Dermis microvascular lymphatic vessel endothelial cell (primary cell): ENCODE measurements at regions not wholly inside any gene's neighbourhood (a gene's known extent, or its start where the extent isn't known, plus 50 kb on each side); places are given as distances from the start of the nearest gene placed in this dataset.
"Not testable (repeated sequence)": the region's sequence is repeated elsewhere in the genome, so short reads cannot be mapped to it uniquely, and the experiment has no call there.

ENCODE experiments used
- DNase-seq, 2 donors: peaks; one replicate each; pipeline versions ENCODE4 v3.0.0 to v3.0.0-alpha.2; 2010; ENCODE audit warnings: low read depth in 2 of 2

GRCh38 chr3:177770383-177771230, 573.3 kb upstream of the TBL1XR1 start:
- DNase-seq, result no peak

- no peak for DNase-seq
Measured at GRCh38 chr3:177771780-177772179, 574.5 kb upstream of the TBL1XR1 start.

DNA sequence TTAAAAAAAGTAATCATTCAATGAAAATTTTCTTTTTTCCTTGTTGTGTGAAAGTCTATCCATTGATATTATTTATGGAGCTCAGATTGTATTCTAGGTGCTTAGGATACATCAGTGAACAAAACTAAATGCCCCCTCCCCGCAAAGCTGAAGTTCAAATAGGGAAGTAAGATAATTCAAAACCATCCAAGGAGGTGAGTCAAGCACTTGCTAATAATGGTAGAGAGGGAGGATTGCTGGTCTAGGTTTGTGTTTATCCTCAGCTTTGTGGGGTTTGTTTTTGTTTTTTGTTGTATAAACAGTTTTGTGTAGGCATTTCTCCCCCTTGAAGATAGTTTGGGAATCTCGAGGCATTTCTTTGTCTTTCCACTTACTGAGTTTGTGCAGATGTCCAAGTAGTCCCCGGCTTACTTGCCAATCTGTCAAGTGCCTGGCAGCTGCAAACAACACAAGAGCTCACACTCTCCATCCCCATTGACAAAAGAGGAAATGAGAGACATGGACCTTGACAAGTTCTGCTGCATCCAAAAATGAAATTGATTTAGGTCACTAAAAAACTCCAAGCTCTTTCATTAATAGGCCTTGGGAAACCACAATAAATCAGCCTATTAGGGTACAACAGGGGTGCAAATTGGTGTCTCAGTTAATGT, 575.8 kb upstream of the TBL1XR1 start:
- no peak for DNase-seq

DNA sequence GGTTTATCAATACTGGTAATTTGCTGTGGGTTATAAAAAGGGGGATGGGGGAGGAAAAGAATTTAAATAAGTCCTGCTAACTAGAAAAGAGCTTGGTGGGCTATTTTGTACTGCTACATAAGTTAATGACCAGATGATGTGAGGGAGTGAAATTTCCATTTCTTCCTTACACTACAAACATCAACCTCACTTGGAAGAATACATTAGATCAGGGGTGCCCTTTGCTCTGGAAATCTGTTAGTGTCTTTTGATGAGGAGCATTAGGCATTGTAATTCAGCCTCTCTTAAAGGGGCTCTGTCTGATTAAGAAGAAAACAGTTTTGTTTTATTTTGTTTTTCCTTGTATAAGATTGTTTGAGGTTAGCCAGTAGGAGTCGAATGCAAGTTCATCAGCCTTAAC, 576.4 kb upstream of the TBL1XR1 start:
- DNase-seq, result no peak

GRCh38 chr3:177776661-177777101, 579.4 kb upstream of the TBL1XR1 start:
- peak; percentile 46 to 62 for DNase-seq

DNA sequence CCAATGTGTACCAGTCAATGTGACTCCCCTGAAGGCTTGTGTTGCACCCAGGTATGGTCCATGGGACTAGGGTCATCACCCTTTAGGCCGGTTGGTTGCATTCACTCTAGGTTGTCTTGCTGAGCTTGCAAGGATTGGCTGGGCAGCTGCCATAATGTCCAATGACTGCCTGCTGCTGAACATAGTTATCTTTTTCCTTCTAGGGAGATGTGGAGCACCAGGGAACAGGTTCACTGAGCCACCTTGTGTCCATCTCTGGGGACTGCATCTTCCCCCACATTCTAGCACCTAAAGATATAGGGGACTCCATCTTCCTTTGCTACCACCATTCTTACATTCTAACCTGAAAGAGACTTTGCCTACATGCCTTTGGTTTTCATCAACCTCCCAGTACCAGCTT, 580.4 kb upstream of the TBL1XR1 start:
- DNase-seq, result peak; percentile 17 to 37

DNA sequence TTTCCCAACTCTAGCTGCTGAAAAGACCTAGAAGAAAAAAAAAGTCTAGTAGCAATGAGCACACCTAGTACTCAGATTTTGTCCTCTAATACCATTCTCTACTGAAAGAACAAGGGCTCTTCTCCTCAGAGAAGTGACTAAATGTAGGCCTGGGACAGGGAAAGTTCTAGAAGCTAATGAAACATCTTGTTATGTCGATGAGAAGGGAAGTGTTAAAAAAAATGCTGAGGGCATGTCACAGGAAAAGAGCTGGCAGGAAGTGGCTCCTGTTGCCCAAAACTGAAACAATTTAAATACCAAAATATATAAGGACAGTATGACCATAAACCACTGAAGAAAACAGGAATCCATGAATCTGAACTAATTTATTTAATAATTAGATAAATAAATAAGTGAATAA, 581.4 kb upstream of the TBL1XR1 start:
- peak in 1 of 2 donors; percentile 33 for DNase-seq

GRCh38 chr3:177781686-177782161, 584.4 kb upstream of the TBL1XR1 start:
- DNase-seq, result no peak

- DNase-seq, result no peak
Measured at GRCh38 chr3:177783338-177783737, 586.1 kb upstream of the TBL1XR1 start.

GRCh38 chr3:177783767-177784166, 586.5 kb upstream of the TBL1XR1 start:
- no peak for DNase-seq

GRCh38 chr3:177787279-177788041, 590.2 kb upstream of the TBL1XR1 start:
- DNase-seq, result no peak

DNA sequence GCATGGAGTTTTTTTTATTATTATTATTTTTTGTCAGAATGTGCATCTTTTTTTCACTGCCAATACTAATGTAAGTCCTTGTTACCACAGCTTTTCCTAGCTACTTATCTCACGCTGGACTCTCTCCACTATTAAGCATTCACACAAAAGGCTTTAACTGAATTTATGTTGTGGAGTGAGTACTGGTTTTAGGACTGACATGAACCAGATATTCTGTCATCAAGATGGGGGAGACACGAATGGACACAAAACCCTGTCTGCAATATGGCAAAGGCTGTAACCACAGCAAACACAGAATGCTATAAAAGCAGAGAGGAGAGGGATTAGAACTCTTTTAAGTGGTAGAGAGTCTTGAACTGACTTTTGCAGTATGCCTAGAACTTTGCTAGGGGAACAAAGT, 592.2 kb upstream of the TBL1XR1 start:
- no peak for DNase-seq

DNA sequence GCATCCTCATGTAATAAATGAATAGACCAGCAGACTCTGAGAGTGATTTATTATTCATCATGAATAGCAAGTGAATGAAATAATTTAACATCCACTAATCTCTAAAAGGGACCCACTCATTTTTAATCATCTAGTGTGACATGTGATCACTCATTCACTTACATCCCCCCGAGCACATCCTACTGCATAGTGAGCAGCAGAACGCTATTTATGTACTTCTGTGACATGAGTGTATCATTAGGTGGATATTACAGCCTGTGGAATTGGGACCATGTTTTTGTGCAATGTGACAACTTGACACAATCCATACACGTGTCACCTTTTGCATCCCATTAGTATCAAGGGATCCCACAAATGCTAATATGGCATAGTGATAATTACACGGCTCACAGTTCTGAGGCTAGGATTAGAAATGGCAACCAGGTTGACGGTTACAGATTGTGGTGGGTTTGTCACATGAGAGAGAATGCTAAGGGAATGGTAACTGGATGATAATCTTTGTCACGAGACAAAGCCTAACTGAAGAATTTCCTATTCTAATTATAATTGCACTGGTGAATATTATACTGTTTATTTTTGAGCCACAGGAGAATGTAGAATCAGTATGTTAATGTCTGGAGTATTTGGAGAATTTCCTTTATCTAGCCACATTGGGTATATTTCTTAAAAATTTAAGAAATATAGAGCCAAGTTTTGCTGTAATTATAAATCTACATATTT, 595.2 kb upstream of the TBL1XR1 start:
- no peak for DNase-seq

DNA sequence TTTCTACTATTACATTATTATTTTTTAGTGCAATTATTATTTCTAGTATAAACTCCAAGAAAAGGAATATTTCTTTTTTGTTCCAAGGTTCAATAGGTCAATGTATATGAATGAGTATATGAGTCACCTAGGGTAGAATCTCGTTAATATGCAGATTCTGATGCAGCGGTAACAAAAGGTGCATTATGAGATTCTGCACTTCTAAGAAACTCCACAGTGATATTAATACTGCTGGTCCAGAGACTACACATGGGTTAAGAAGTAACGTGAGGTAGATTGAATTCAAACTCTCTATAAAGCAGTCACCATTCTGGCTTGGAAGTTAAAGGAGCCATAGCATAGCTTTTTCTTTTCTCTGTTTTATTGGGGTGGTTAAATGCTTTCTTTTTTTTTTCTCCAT, 596.2 kb upstream of the TBL1XR1 start:
- DNase-seq, result no peak

- no peak for DNase-seq
Measured at GRCh38 chr3:177795216-177795615, 597.9 kb upstream of the TBL1XR1 start.

GRCh38 chr3:177795859-177796258, 598.6 kb upstream of the TBL1XR1 start:
- no peak for DNase-seq

DNA sequence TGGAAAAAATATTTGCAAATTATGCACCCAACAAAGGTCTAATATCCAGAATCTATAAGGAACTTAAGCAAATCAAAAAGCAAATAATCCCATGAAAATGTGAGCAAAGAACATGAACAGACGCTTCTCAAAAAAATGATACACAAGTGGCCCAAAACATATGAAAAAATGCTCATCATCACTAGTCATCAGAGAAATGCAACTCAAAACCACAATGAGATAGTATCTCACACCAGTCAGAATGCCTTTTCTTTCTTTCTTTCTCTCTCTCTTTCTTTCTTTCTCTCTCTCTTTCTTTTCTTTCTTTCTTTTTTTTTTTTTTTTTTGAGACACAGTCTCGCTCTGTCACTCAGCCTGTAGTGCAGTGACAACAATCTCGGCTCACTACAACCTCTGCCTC, 602.9 kb upstream of the TBL1XR1 start:
- DNase-seq, result not testable (repeated sequence)

- DNase-seq, result no peak
Measured at GRCh38 chr3:177800561-177800960, 603.3 kb upstream of the TBL1XR1 start.

DNA sequence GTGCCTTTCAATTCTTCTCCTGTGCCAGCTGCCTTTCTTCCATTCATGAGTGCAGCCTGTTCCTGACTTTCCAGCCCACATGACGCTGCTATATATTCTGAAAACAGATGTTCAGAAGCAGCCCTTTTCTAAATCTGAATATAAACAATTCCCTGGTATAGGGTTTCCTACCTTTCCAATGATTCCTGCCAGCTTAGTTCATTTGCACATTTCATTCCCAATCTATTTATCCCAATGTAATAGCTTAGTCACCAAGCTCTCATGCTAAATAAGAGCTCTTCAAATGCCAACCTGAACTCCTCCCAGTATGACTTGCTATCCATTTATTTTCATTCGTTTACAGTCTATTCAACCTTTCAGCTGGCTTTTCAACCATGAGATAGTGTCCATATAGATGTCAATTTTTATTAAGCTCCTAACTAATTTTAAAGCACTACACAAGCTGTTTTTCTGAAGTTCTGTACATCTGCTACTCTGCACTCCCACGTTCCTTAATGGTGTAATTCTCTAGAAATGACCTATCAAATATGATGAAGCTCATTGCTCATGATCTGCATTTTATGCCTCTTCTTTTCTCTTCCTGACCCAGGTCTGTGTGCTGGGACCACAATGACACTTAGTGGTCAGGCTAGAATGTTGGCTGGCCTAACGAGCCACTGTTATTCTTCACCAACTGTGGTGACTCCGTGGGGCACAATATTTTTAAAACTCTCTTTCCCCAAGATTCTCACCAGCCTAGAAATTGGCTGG, 605.0 kb upstream of the TBL1XR1 start:
- no peak for DNase-seq

GRCh38 chr3:177803500-177803899, 606.2 kb upstream of the TBL1XR1 start:
- DNase-seq, result no peak

- DNase-seq, result no peak
Measured at GRCh38 chr3:177804032-177804431, 606.8 kb upstream of the TBL1XR1 start.
